BJ (cell line): ENCODE measurements at regions not wholly inside any gene's neighbourhood (a gene's known extent, or its start where the extent isn't known, plus 50 kb on each side); places are given as distances from the start of the nearest gene placed in this dataset.

Source experiments
- CTCF ChIA-PET: fragments of 350-600 bp; formaldehyde crosslinking; extraction: SDS; loops from one replicate; lab custom pipeline; 2021; ENCODE audit warnings: antibody characterized with exemption, inconsistent platforms; lab: Yijun Ruan, JAX
- POLR2A ChIA-PET: fragments of 300-600 bp; sonication (Branson Sonifier 250); formaldehyde crosslinking; extraction: SDS; loops from one replicate; lab custom pipeline; 2021; ENCODE audit warnings: antibody characterized with exemption; lab: Charles Lee
- DNase-seq: peaks from one replicate; pipeline ENCODE4 v3.0.0-alpha.2; 2011; ENCODE audit warnings: low read depth
- H3K27me3 ChIP-seq: 2 replicates; pipeline ENCODE4 v1.6.0; 2011; ENCODE audit warnings: low read length; ENCODE audit not compliant: control insufficient read depth, insufficient read depth
- H3K36me3 ChIP-seq: 2 replicates; pipeline ENCODE4 v1.5.1; 2011; ENCODE audit warnings: low read length; ENCODE audit not compliant: control insufficient read depth, insufficient read depth
- H3K4me3 ChIP-seq: 2 replicates; pipeline ENCODE4 v1.5.1; 2011; ENCODE audit warnings: low read depth, mild to moderate bottlenecking, control low read depth, low read length
- CTCF ChIP-seq: IDR thresholded peaks from 2 replicates; pipeline ENCODE4 v1.5.1; 2011; ENCODE audit warnings: low read depth, mild to moderate bottlenecking, control low read depth, inconsistent platforms, low read length, moderate library complexity; ENCODE audit not compliant: insufficient read depth

- TF ChIP-seq CTCF = no peak
- POLR2A ChIA-PET = no interaction called here
- Histone ChIP-seq H3K36me3 (no peaks in the 10 kb centered on the region), H3K27me3 (no peaks in the 10 kb centered on the region), H3K4me3 (no peak overlapping the region)
- DNase-seq = no peak
- CTCF ChIA-PET = no interaction called here
These were observed 102.3 kb upstream of the MAP3K7 start for GRCh38 chr6:90689172-90689571.

DNA sequence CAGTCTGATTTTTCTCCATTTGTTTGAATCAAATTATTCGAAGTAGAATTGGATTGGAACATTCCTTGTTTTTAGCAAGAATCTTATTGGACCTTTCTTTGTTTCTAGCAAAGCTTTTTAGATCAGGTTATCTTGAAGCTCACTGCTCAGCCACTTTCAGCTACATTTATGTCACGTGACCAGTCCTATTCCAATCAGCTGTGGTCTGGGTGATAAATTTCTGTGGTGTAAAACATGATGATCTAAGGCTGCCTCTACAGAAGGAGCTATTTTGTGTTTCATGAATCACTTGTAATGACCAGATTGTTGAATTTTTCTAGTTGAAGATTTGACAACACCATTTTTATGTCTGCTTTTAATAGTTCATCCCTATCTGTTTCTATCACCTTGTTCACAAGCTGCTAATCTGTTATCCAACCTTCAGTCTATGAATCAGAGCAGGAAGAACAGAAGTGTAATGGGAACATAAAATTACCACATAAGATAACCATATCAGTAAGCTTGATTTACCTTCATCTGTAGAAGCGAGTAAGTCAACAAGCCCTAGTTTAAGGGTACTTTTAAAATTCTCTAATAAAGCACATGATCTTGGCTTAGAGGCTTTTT is 101.0 kb upstream of the MAP3K7 start:
- H3K4me3 ChIP-seq = no peak overlapping the region
- H3K27me3 ChIP-seq = no peaks in the 10 kb centered on the region
- TF ChIP-seq CTCF = no peak
- POLR2A ChIA-PET = no interaction called here
- H3K36me3 ChIP-seq = no peaks in the 10 kb centered on the region
- CTCF ChIA-PET = no interaction called here
- DNase-seq = no peak

- TF ChIP-seq CTCF = no peak
- Histone ChIP-seq H3K36me3 (no peaks in the 10 kb centered on the region), H3K4me3 (no peak overlapping the region), H3K27me3 (no peaks in the 10 kb centered on the region)
- ChIA-PET CTCF (no interaction called here), POLR2A (no interaction called here)
- no peak for DNase-seq
These were observed 95.0 kb upstream of the MAP3K7 start for GRCh38 chr6:90681863-90682262.

DNA sequence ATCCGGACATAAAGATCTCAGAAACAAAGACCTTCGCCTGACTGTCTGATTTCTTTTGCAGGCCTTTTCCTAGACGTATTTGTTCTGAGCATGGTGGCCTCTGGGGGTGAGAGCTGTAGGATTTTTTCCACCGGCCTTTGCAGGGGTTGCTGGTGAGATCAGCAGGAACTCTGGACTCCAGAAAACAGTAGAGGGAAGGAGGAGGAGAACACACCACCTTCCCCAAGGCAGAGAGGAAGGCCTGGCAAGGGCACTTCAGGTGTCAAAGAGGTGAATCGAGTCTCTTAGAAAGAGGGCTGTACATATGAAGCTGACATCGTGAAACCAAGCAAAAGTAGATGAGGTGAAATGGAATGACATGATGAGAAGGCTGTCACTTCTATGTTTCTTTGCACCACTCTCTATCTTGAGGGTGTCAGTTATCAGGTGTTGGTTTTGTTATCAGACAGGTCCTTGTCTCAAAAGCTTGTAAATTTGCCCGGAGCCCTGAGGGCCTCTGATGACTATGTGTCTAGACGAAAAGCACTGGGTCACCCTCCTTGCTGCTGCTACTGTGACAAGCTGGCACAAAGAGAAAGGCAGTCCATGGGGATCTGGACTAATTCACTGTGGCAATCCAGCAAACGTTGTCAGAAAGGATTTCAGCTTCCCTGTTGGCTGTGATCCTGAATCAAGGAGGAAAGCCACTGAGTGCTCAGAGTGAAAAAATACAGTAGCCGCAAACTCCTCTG is 91.3 kb upstream of the MAP3K7 start:
- no peaks in the 10 kb centered on the region for H3K36me3 ChIP-seq
- ChIA-PET POLR2A (no interaction called here), CTCF (interaction anchor here (0.5 kb wide), 1 partner anchor 263 kb away, joined by 3 read pairs; no protein-coding TSS in a partner anchor)
- no peaks in the 10 kb centered on the region for H3K27me3 ChIP-seq
- TF ChIP-seq CTCF = no peak
- no peak for DNase-seq
- no peak overlapping the region for H3K4me3 ChIP-seq

DNA sequence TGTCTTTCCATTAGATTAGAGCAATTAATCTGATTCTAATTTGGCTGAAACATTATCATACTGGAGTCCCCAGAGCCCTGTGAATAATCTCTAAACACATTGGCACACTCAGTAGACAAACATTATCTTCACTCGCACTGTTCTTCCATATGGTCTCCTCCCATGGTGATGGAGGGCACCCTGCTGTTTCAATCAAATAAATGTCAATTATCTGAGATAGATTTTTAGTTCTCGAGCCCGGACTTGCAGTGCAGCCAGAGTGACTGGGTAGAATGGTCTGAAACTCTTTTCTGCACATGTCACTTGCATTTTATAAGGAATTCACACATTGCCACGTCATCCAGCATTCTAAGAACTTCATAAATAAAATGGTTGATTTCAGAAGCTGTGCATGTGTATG is 90.6 kb upstream of the MAP3K7 start:
- TF ChIP-seq CTCF = no peak
- H3K4me3 ChIP-seq = no peak overlapping the region
- no peaks in the 10 kb centered on the region for H3K36me3 ChIP-seq
- DNase-seq = no peak
- ChIA-PET POLR2A (no interaction called here), CTCF (no interaction called here)
- no peaks in the 10 kb centered on the region for H3K27me3 ChIP-seq
